Hepatocyte (in vitro differentiated cells): ENCODE measurements at regions not wholly inside any gene's neighbourhood (a gene's known extent, or its start where the extent isn't known, plus 50 kb on each side); places are given as distances from the start of the nearest gene placed in this dataset.

ENCODE experiments used
- CTCF ChIP-seq: fragments of 200-600 bp; sonication (generic); IDR thresholded peaks from 2 replicates; pipeline ENCODE4 v1.5.1; 2016; ENCODE audit warnings: antibody characterized with exemption, mild to moderate bottlenecking; ENCODE audit not compliant: poor library complexity
- EZH2 ChIP-seq: fragments of 200-600 bp; sonication (generic); IDR thresholded peaks from 2 replicates; pipeline ENCODE4 v1.6.1; 2016; ENCODE audit warnings: antibody characterized with exemption, mild to moderate bottlenecking, borderline replicate concordance

- TF ChIP-seq CTCF (no peak), EZH2 (no peak)
Measured at GRCh38 chr7:22667187-22667561, 59.8 kb upstream of the IL6 start.
